ENCODE measurements at regions not wholly inside any gene's neighbourhood (a gene's known extent, or its start where the extent isn't known, plus 50 kb on each side); places are given as distances from the start of the nearest gene placed in this dataset.

- no peak for TF ChIP-seq POLR2A (IDR thresholded peaks at IDR 0.05)
- TF ChIP-seq CTCF (IDR thresholded peaks at IDR 0.05), result no peak
These were observed 97.1 kb upstream of the PTPN1 start for GRCh38 chr20:50413088-50413500.
